GM23338 (cell line): ENCODE measurements at regions not wholly inside any gene's neighbourhood (a gene's known extent, or its start where the extent isn't known, plus 50 kb on each side); places are given as distances from the start of the nearest gene placed in this dataset.

Experiments used
- ATAC-seq: fragments of 200-7000 bp; cut with Tn5 transposase; 3 replicates; pipeline ENCODE4 v1.9.1; 2020
- DNase-seq: peaks from one replicate; pipeline ENCODE4 v3.0.0-alpha.2; 2015; ENCODE audit warnings: low spot score
- H2AFZ ChIP-seq: fragments of 200-600 bp; sonication (generic); 2 replicates; pipeline ENCODE4 v1.8.0; 2016; ENCODE audit warnings: antibody characterized with exemption, mild to moderate bottlenecking, moderate library complexity
- H3F3A ChIP-seq: fragments of 200-600 bp; sonication (generic); replicated peaks from 2 replicates; pipeline ENCODE4 v1.8.0; 2017; ENCODE audit warnings: antibody characterized with exemption, mixed run types, low read depth
- H3K27ac ChIP-seq: fragments of 200-600 bp; sonication (generic); 2 replicates; pipeline ENCODE4 v1.6.1; 2016; ENCODE audit warnings: low read depth
- H3K27me3 ChIP-seq: fragments of 200-600 bp; sonication (generic); 2 replicates; pipeline ENCODE4 v1.8.0; 2016; ENCODE audit warnings: mild to moderate bottlenecking, mixed run types, moderate library complexity; ENCODE audit not compliant: insufficient read depth
- H3K36me3 ChIP-seq: fragments of 200-600 bp; sonication (generic); 2 replicates; pipeline ENCODE4 v1.8.0; 2016; ENCODE audit warnings: mild to moderate bottlenecking; ENCODE audit not compliant: insufficient read depth
- H3K4me1 ChIP-seq: fragments of 200-600 bp; sonication (generic); 2 replicates; pipeline ENCODE4 v1.8.0; 2016; ENCODE audit warnings: mild to moderate bottlenecking, moderate library complexity; ENCODE audit not compliant: insufficient read depth
- H3K4me2 ChIP-seq: fragments of 200-600 bp; sonication (generic); 2 replicates; pipeline ENCODE4 v1.7.1; 2017; ENCODE audit warnings: mixed run types
- H3K4me3 ChIP-seq: fragments of 200-600 bp; sonication (generic); 2 replicates; pipeline ENCODE4 v1.6.1; 2016; ENCODE audit warnings: mixed run types
- H3K79me2 ChIP-seq: fragments of 200-600 bp; sonication (generic); replicated peaks from 2 replicates; pipeline ENCODE4 v1.8.0; 2017; ENCODE audit warnings: mild to moderate bottlenecking; ENCODE audit not compliant: insufficient read depth
- H3K9me2 ChIP-seq: fragments of 200-600 bp; sonication (generic); 2 replicates; pipeline ENCODE4 v1.8.0; 2017; ENCODE audit not compliant: insufficient read depth
- H4K20me1 ChIP-seq: fragments of 200-600 bp; sonication (generic); replicated peaks from 2 replicates; pipeline ENCODE4 v1.8.0; 2017; ENCODE audit warnings: mild to moderate bottlenecking; ENCODE audit not compliant: insufficient read depth
- H3K27ac Mint-ChIP-seq: 2 replicates; pipeline ENCODE4 v1.8.0; 2020; ENCODE audit warnings: inconsistent platforms, mild to moderate bottlenecking, moderate library complexity, mixed read lengths
- H3K27me3 Mint-ChIP-seq: 3 replicates; pipeline ENCODE4 v1.8.0; 2022; ENCODE audit warnings: low read depth, mild to moderate bottlenecking, moderate library complexity, mixed read lengths, inconsistent platforms; ENCODE audit not compliant: insufficient read depth, poor library complexity
- H3K36me3 Mint-ChIP-seq: 3 replicates; pipeline ENCODE4 v1.8.0; 2021; ENCODE audit warnings: low read depth, mild to moderate bottlenecking, inconsistent platforms, moderate library complexity, mixed read lengths
- H3K4me1 Mint-ChIP-seq: 3 replicates; pipeline ENCODE4 v1.8.0; 2020; ENCODE audit warnings: mild to moderate bottlenecking, inconsistent platforms, mixed read lengths
- H3K4me3 Mint-ChIP-seq: 3 replicates; pipeline ENCODE4 v1.8.0; 2021; ENCODE audit warnings: moderate library complexity, mild to moderate bottlenecking, inconsistent platforms, mixed read lengths
- H3K9me3 Mint-ChIP-seq: 3 replicates; pipeline ENCODE4 v1.8.0; 2020; ENCODE audit warnings: moderate library complexity, mild to moderate bottlenecking, inconsistent platforms, mixed read lengths
- CREB1 ChIP-seq: fragments of 250-450 bp; sonication (Bioruptor Pico); IDR thresholded peaks from 2 replicates; pipeline ENCODE4 v1.5.0; 2020; ENCODE audit warnings: low read depth, mild to moderate bottlenecking, moderate library complexity
- EZH2phosphoT487 ChIP-seq: fragments of 200-600 bp; sonication (generic); IDR thresholded peaks from one replicate; pipeline ENCODE4 v1.8.1; 2018; ENCODE audit warnings: antibody characterized with exemption; ENCODE audit not compliant: unreplicated experiment
- JUNB ChIP-seq: IDR thresholded peaks from one replicate; pipeline ENCODE4 v1.6.1; 2016; ENCODE audit warnings: antibody characterized with exemption; ENCODE audit not compliant: unreplicated experiment
- NANOG ChIP-seq: IDR thresholded peaks from 2 replicates; pipeline ENCODE4 v1.6.1; 2016; ENCODE audit warnings: antibody characterized with exemption, borderline replicate concordance
- ZNF114 ChIP-seq: fragments of 250-450 bp; sonication (Bioruptor Pico); IDR thresholded peaks from 2 replicates; pipeline ENCODE4 v1.5.0; 2020; ENCODE audit warnings: mild to moderate bottlenecking, moderate library complexity
- ZNF331 ChIP-seq: fragments of 250-450 bp; sonication (Bioruptor Pico); IDR thresholded peaks from 2 replicates; pipeline ENCODE4 v1.5.0; 2020; ENCODE audit warnings: low read depth, mild to moderate bottlenecking, moderate library complexity
- TF ChIP-seq, protein P1 (sequence below): IDR thresholded peaks from 2 replicates; pipeline ENCODE4 v1.6.1; 2016; ENCODE audit warnings: antibody characterized with exemption
- TF ChIP-seq, protein P2 (sequence below), 2 experiments: fragments of 200-600 bp in 1 of 2; sonication (generic) in 1 of 2; conservative IDR thresholded peaks; 2 replicates each; pipeline versions ENCODE4 v1.5.1 to v1.6.1; 2016 to 2017; ENCODE audit warnings: antibody characterized with exemption in 2 of 2, low read depth in 2 of 2, mild to moderate bottlenecking in 2 of 2, moderate library complexity in 1 of 2
- TF ChIP-seq, protein P3 (sequence below): fragments of 250-450 bp; sonication (Bioruptor Pico); IDR thresholded peaks from 2 replicates; pipeline ENCODE4 v1.5.0; 2020; ENCODE audit warnings: mild to moderate bottlenecking, moderate library complexity

DNA sequence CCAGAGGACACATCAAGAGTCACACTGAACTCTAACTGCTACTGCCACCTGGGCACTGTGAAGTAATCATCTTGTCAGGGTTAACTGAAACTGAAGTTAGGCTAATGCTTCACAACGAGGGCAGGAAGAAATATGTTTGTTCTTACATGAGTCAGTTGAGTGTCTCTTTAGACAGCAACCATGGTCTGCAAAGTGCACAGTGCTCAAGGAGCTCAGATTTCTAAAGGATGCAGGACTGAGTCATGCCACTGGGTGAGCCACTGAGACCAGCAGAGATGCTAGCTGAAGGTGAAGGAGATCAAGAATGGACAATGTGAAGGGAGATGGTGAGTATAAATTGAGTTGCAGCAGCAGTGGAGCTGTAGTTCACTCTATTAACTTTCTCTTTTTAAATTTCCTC, 76.0 kb upstream of the CTTNBP2 start:
- peaks cover 4% of the 10 kb centered on the region for H3K9me2 ChIP-seq
- H3K4me1 Mint-ChIP-seq, result peaks cover 4% of the 10 kb centered on the region; the same call in 2 of the 3 replicates
- H3K27ac ChIP-seq, result no peak overlapping the region
- H3K4me1 ChIP-seq, result peaks cover 9% of the 10 kb centered on the region; the same call in 1 of the 2 replicates
- no peak for DNase-seq
- H4K20me1 ChIP-seq, result no peaks in the 10 kb centered on the region
- H2AFZ ChIP-seq, result no peak overlapping the region
- H3K27me3 ChIP-seq, result no peaks in the 10 kb centered on the region
- H3K4me3 ChIP-seq, result no peak overlapping the region
- no peaks in the 10 kb centered on the region for H3K36me3 Mint-ChIP-seq
- TF ChIP-seq CREB1 (CRISPR knock-in tag) (no peak), ZNF331 (CRISPR knock-in tag) (no peak), NANOG (no peak)
- TF ChIP-seq, protein P1, sequence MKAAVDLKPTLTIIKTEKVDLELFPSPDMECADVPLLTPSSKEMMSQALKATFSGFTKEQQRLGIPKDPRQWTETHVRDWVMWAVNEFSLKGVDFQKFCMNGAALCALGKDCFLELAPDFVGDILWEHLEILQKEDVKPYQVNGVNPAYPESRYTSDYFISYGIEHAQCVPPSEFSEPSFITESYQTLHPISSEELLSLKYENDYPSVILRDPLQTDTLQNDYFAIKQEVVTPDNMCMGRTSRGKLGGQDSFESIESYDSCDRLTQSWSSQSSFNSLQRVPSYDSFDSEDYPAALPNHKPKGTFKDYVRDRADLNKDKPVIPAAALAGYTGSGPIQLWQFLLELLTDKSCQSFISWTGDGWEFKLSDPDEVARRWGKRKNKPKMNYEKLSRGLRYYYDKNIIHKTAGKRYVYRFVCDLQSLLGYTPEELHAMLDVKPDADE, result no peak
- no peak overlapping the region for H3K27ac Mint-ChIP-seq
- no peak overlapping the region for H3K4me3 Mint-ChIP-seq
- H3F3A ChIP-seq, result no peaks in the 10 kb centered on the region
- H3K4me2 ChIP-seq, result no peak overlapping the region
- H3K27me3 Mint-ChIP-seq, result peaks cover 1% of the 10 kb centered on the region
- H3K79me2 ChIP-seq, result no peaks in the 10 kb centered on the region
- ATAC-seq, result no peak
- no peaks in the 10 kb centered on the region for H3K36me3 ChIP-seq
- no peaks in the 10 kb centered on the region for H3K9me3 Mint-ChIP-seq

DNA sequence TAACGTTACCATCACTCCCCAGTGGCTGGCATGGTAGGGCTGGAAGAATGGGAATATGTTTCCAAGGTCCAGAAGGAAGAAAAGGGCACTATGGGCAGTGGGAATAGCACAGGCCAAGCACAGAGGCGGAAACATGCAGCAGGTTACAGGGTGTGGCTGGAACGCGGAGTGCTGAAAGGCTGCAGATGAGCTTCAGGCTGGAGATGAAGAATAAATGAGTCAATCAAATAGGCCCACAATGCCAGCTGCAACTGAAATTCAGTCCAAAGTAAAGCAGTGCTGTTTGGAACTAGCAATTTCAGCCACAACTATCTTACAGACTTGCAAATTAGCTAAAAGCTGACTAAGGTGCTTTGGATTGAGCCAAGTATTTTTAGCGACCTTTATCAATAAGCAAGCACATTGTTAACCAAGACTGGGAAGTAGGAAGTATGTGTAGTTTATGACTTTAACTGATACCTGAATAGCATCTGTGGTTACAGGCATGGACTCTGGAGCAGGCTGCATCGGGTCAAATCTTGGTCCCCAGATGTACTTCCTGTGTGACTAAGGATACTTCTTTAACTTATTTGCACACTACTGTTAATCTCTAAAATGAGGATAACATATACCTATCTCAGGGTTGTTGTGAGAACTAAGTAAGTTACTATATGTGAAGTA, 77.5 kb upstream of the CTTNBP2 start:
- ATAC-seq (no peak), DNase-seq (no peak)
- no peaks in the 10 kb centered on the region for H3F3A ChIP-seq
- H3K4me3 ChIP-seq, result no peak overlapping the region
- Mint-ChIP-seq H3K36me3 (no peaks in the 10 kb centered on the region), H3K27me3 (peaks cover 1% of the 10 kb centered on the region), H3K9me3 (no peaks in the 10 kb centered on the region), H3K27ac (no peak overlapping the region), H3K4me3 (no peak overlapping the region), H3K4me1 (peaks cover 7% of the 10 kb centered on the region; the same call in 2 of the 3 replicates)
- no peaks in the 10 kb centered on the region; the same call in 1 of the 2 replicates for H3K9me2 ChIP-seq
- H3K79me2 ChIP-seq, result no peaks in the 10 kb centered on the region
- H3K36me3 ChIP-seq, result no peaks in the 10 kb centered on the region
- H4K20me1 ChIP-seq, result no peaks in the 10 kb centered on the region
- H3K27ac ChIP-seq, result no peak overlapping the region
- no peak overlapping the region for H2AFZ ChIP-seq
- H3K4me1 ChIP-seq, result peaks cover 16% of the 10 kb centered on the region
- no peaks in the 10 kb centered on the region for H3K27me3 ChIP-seq
- H3K4me2 ChIP-seq, result no peak overlapping the region
- TF ChIP-seq, protein P2, sequence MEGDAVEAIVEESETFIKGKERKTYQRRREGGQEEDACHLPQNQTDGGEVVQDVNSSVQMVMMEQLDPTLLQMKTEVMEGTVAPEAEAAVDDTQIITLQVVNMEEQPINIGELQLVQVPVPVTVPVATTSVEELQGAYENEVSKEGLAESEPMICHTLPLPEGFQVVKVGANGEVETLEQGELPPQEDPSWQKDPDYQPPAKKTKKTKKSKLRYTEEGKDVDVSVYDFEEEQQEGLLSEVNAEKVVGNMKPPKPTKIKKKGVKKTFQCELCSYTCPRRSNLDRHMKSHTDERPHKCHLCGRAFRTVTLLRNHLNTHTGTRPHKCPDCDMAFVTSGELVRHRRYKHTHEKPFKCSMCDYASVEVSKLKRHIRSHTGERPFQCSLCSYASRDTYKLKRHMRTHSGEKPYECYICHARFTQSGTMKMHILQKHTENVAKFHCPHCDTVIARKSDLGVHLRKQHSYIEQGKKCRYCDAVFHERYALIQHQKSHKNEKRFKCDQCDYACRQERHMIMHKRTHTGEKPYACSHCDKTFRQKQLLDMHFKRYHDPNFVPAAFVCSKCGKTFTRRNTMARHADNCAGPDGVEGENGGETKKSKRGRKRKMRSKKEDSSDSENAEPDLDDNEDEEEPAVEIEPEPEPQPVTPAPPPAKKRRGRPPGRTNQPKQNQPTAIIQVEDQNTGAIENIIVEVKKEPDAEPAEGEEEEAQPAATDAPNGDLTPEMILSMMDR (conservative IDR thresholded peaks at IDR 0.05; ENCODE audit: low read depth in 2 of 2), result no peak
- TF ChIP-seq, protein P3, sequence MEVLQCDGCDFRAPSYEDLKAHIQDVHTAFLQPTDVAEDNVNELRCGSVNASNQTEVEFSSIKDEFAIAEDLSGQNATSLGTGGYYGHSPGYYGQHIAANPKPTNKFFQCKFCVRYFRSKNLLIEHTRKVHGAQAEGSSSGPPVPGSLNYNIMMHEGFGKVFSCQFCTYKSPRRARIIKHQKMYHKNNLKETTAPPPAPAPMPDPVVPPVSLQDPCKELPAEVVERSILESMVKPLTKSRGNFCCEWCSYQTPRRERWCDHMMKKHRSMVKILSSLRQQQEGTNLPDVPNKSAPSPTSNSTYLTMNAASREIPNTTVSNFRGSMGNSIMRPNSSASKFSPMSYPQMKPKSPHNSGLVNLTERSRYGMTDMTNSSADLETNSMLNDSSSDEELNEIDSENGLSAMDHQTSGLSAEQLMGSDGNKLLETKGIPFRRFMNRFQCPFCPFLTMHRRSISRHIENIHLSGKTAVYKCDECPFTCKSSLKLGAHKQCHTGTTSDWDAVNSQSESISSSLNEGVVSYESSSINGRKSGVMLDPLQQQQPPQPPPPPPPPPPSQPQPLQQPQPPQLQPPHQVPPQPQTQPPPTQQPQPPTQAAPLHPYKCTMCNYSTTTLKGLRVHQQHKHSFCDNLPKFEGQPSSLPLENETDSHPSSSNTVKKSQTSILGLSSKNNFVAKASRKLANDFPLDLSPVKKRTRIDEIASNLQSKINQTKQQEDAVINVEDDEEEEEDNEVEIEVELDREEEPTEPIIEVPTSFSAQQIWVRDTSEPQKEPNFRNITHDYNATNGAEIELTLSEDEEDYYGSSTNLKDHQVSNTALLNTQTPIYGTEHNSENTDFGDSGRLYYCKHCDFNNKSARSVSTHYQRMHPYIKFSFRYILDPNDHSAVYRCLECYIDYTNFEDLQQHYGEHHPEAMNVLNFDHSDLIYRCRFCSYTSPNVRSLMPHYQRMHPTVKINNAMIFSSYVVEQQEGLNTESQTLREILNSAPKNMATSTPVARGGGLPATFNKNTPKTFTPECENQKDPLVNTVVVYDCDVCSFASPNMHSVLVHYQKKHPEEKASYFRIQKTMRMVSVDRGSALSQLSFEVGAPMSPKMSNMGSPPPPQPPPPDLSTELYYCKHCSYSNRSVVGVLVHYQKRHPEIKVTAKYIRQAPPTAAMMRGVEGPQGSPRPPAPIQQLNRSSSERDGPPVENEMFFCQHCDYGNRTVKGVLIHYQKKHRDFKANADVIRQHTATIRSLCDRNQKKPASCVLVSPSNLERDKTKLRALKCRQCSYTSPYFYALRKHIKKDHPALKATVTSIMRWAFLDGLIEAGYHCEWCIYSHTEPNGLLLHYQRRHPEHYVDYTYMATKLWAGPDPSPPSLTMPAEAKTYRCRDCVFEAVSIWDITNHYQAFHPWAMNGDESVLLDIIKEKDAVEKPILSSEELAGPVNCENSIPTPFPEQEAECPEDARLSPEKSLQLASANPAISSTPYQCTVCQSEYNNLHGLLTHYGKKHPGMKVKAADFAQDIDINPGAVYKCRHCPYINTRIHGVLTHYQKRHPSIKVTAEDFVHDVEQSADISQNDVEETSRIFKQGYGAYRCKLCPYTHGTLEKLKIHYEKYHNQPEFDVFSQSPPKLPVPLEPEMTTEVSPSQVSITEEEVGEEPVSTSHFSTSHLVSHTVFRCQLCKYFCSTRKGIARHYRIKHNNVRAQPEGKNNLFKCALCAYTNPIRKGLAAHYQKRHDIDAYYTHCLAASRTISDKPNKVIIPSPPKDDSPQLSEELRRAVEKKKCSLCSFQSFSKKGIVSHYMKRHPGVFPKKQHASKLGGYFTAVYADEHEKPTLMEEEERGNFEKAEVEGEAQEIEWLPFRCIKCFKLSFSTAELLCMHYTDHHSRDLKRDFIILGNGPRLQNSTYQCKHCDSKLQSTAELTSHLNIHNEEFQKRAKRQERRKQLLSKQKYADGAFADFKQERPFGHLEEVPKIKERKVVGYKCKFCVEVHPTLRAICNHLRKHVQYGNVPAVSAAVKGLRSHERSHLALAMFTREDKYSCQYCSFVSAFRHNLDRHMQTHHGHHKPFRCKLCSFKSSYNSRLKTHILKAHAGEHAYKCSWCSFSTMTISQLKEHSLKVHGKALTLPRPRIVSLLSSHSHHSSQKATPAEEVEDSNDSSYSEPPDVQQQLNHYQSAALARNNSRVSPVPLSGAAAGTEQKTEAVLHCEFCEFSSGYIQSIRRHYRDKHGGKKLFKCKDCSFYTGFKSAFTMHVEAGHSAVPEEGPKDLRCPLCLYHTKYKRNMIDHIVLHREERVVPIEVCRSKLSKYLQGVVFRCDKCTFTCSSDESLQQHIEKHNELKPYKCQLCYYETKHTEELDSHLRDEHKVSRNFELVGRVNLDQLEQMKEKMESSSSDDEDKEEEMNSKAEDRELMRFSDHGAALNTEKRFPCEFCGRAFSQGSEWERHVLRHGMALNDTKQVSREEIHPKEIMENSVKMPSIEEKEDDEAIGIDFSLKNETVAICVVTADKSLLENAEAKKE (CRISPR knock-in tag), result no peak
- TF ChIP-seq NANOG (no peak), JUNB (no peak), EZH2phosphoT487 (no peak), ZNF114 (CRISPR knock-in tag) (no peak)
